ENCODE measurements at regions not wholly inside any gene's neighbourhood (a gene's known extent, or its start where the extent isn't known, plus 50 kb on each side); places are given as distances from the start of the nearest gene placed in this dataset.

DNA sequence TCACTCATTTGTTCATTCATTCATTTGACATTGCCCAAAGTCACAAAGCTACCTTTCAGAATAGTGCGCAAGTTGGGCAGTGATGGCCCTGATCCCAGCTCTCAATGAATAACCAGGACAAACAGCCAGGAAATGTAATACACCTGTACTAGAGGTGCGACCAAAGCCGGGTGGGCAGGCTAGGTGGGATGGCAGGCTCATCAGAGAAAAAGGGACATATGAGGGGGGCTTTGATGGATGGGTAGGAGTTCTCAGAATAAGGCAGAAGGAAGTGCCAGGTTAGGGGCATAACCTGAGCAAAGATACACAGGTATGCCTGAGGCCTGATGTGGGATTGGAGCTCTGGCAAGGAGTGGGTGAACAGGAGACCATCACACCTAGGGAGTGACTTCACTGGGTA is 53.4 kb upstream of the SMAD6 start:
- TF ChIP-seq, protein P1, sequence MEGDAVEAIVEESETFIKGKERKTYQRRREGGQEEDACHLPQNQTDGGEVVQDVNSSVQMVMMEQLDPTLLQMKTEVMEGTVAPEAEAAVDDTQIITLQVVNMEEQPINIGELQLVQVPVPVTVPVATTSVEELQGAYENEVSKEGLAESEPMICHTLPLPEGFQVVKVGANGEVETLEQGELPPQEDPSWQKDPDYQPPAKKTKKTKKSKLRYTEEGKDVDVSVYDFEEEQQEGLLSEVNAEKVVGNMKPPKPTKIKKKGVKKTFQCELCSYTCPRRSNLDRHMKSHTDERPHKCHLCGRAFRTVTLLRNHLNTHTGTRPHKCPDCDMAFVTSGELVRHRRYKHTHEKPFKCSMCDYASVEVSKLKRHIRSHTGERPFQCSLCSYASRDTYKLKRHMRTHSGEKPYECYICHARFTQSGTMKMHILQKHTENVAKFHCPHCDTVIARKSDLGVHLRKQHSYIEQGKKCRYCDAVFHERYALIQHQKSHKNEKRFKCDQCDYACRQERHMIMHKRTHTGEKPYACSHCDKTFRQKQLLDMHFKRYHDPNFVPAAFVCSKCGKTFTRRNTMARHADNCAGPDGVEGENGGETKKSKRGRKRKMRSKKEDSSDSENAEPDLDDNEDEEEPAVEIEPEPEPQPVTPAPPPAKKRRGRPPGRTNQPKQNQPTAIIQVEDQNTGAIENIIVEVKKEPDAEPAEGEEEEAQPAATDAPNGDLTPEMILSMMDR (optimal IDR thresholded peaks at IDR 0.05 in 1 of 3, IDR thresholded peaks at IDR 0.05 in 1 of 3, conservative IDR thresholded peaks at IDR 0.05 in 1 of 3; ENCODE audit: extremely low read depth in 1 of 3, insufficient read depth in 2 of 3, low read length in 3 of 3) = no peak
- no peak for TF ChIP-seq EZH2 (IDR thresholded peaks at IDR 0.05; ENCODE audit: low read length)
